CD4-positive, alpha-beta T cell (primary cell): ENCODE measurements at regions not wholly inside any gene's neighbourhood (a gene's known extent, or its start where the extent isn't known, plus 50 kb on each side); places are given as distances from the start of the nearest gene placed in this dataset.

Experiments used
- ATAC-seq: fragments of 200-7000 bp; cut with Tn5 transposase; one replicate; pipeline ENCODE4 v1.10.0; 2022; ENCODE audit warnings: mild to moderate bottlenecking; ENCODE audit not compliant: poor library complexity
- CTCF ChIA-PET: fragments of 350-600 bp; sonication (Branson Sonifier 250); formaldehyde crosslinking; loops from one replicate; lab custom pipeline; 2021; ENCODE audit warnings: antibody characterized with exemption, inconsistent platforms; lab: Charles Lee
- POLR2A ChIA-PET: fragments of 350-600 bp; sonication (Branson Sonifier 250); formaldehyde crosslinking; loops from one replicate; lab custom pipeline; 2021; ENCODE audit warnings: antibody characterized with exemption, inconsistent platforms; lab: Charles Lee
- DNase-seq, 14 experiments: peaks; one replicate each; pipeline ENCODE4 v3.0.0-alpha.2; 2013 to 2020; ENCODE audit warnings: mixed read lengths in 2 of 14
- H3K27ac ChIP-seq, 2 donors: one replicate each; pipeline versions ENCODE4 v1.5.1 to v1.7.0; 2013; ENCODE audit warnings: low read length in 2 of 2, low read depth in 1 of 2, mild to moderate bottlenecking in 1 of 2
- H3K27me3 ChIP-seq, 2 experiments: 1 replicate in 1 of 2; 2 replicates in 1 of 2; pipeline versions ENCODE4 v1.6.1 to v1.7.0; 2013; ENCODE audit warnings: low read length in 2 of 2, control low read depth in 1 of 2, mild to moderate bottlenecking in 1 of 2, moderate library complexity in 1 of 2; ENCODE audit not compliant: insufficient read depth in 2 of 2, control insufficient read depth in 1 of 2
- H3K36me3 ChIP-seq: one replicate; pipeline ENCODE4 v1.6.1; 2013; ENCODE audit warnings: low read length, control low read depth; ENCODE audit not compliant: insufficient read depth
- H3K4me1 ChIP-seq: one replicate; pipeline ENCODE4 v1.6.1; 2013; ENCODE audit warnings: low read length, control low read depth; ENCODE audit not compliant: insufficient read depth
- H3K4me3 ChIP-seq: one replicate; pipeline ENCODE4 v1.5.1; 2013; ENCODE audit warnings: mild to moderate bottlenecking, low read length, moderate library complexity
- H3K9me3 ChIP-seq, 2 experiments: 1 replicate in 1 of 2; 2 replicates in 1 of 2; pipeline versions ENCODE4 v1.6.1 to v1.7.0; 2013; ENCODE audit warnings: low read length in 2 of 2, mild to moderate bottlenecking in 2 of 2, control low read depth in 1 of 2, moderate library complexity in 1 of 2; ENCODE audit not compliant: control insufficient read depth in 1 of 2, insufficient read depth in 1 of 2
- H3K27ac Mint-ChIP-seq: one replicate; pipeline ENCODE4 v1.8.0; 2020; ENCODE audit warnings: mixed read lengths
- H3K27me3 Mint-ChIP-seq: one replicate; pipeline ENCODE4 v1.8.0; 2021; ENCODE audit warnings: mixed read lengths
- H3K36me3 Mint-ChIP-seq: one replicate; pipeline ENCODE4 v1.8.0; 2021; ENCODE audit warnings: low read depth, mixed read lengths
- H3K4me1 Mint-ChIP-seq: one replicate; pipeline ENCODE4 v1.8.0; 2021; ENCODE audit warnings: low read depth, mixed read lengths
- H3K4me3 Mint-ChIP-seq: one replicate; pipeline ENCODE4 v1.8.0; 2020; ENCODE audit warnings: mild to moderate bottlenecking, mixed read lengths
- H3K9me3 Mint-ChIP-seq: one replicate; pipeline ENCODE4 v1.8.0; 2020; ENCODE audit warnings: mixed read lengths
- intact Hi-C, 2 experiments: fragments of 100-400 bp; cut with DNase I in 1 of 2; cut with micrococcal nuclease in 1 of 2; formaldehyde crosslinking; loops; one replicate each; pipeline versions ENCODE4 v1.15.1 to v1.9.0; 2023 to 2025; cut with DNase I, micrococcal nuclease
- TF ChIP-seq, protein P1 (sequence below): fragments of 200-600 bp; IDR thresholded peaks from one replicate; pipeline ENCODE4 v1.8.0; 2022; ENCODE audit warnings: antibody characterized with exemption, mild to moderate bottlenecking

DNA sequence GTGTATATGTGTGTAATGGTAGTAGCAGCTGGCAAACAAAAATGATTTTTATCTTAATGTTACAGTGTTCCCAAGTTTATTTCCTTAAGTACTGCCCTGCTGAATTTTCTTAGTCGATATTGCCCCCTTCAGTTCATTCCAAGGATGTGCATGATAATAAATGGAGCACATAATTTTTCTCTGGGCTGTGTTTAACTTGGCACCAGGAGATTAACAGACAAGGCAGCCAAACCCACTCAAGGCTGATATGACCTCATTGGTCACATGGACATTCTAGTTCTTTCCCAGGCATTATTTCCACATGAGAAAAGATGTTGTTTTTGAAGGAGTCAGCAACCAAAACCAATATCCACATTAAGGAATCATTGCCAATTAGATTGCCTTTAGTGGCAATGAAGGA is 61.8 kb downstream of the COX7C start:
- ATAC-seq, result no peak
- TF ChIP-seq, protein P1, sequence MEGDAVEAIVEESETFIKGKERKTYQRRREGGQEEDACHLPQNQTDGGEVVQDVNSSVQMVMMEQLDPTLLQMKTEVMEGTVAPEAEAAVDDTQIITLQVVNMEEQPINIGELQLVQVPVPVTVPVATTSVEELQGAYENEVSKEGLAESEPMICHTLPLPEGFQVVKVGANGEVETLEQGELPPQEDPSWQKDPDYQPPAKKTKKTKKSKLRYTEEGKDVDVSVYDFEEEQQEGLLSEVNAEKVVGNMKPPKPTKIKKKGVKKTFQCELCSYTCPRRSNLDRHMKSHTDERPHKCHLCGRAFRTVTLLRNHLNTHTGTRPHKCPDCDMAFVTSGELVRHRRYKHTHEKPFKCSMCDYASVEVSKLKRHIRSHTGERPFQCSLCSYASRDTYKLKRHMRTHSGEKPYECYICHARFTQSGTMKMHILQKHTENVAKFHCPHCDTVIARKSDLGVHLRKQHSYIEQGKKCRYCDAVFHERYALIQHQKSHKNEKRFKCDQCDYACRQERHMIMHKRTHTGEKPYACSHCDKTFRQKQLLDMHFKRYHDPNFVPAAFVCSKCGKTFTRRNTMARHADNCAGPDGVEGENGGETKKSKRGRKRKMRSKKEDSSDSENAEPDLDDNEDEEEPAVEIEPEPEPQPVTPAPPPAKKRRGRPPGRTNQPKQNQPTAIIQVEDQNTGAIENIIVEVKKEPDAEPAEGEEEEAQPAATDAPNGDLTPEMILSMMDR, result peak; percentile 60
- intact Hi-C loops, result no loop called here
- no peaks in the 10 kb centered on the region for H3K9me3 Mint-ChIP-seq
- no peaks in the 10 kb centered on the region for H3K36me3 Mint-ChIP-seq
- DNase-seq, result peak in 3 of 14 experiments; percentile 21 to 37 (median 36)
- Histone ChIP-seq H3K4me1 (no peaks in the 10 kb centered on the region), H3K27me3 (no peaks in the 10 kb centered on the region), H3K9me3 (no peaks in the 10 kb centered on the region), H3K27ac (no peak overlapping the region), H3K36me3 (no peaks in the 10 kb centered on the region), H3K4me3 (no peak overlapping the region)
- CTCF ChIA-PET, result interaction anchor here (0.9 kb wide), 1 partner anchor 23 kb away, joined by 4 read pairs; no protein-coding TSS in a partner anchor
- H3K4me1 Mint-ChIP-seq, result no peaks in the 10 kb centered on the region
- H3K4me3 Mint-ChIP-seq, result no peak overlapping the region
- no peak overlapping the region for H3K27ac Mint-ChIP-seq
- H3K27me3 Mint-ChIP-seq, result peaks cover 3% of the 10 kb centered on the region
- POLR2A ChIA-PET, result no interaction called here

DNA sequence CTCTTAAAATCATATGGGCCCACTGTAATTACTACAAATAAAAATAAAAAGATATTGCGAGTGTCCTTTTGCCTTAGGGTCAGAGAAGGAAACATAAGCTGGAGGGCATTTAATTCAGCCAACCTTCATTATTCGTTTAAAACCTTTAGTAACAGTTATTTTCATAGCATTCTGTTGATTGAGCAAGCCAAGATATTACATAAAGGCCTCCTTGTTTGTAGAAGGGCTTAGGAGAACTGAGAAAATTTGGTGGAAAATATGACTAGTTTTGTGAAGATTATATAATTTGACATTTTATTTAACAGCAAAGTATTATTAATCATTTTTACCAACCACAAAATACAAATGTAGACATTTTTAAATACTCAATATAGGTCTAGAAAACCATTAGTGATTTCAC is 62.2 kb downstream of the COX7C start:
- H3K9me3 ChIP-seq, result no peaks in the 10 kb centered on the region
- intact Hi-C loops, result no loop called here
- DNase-seq (no peak), ATAC-seq (no peak)
- POLR2A ChIA-PET, result no interaction called here
- CTCF ChIA-PET, result no interaction called here
- no peaks in the 10 kb centered on the region for H3K9me3 Mint-ChIP-seq
- no peaks in the 10 kb centered on the region for H3K4me1 ChIP-seq
- no peaks in the 10 kb centered on the region for H3K27me3 ChIP-seq
- no peak overlapping the region for H3K4me3 ChIP-seq
- no peaks in the 10 kb centered on the region for H3K36me3 Mint-ChIP-seq
- no peaks in the 10 kb centered on the region for H3K4me1 Mint-ChIP-seq
- H3K27ac Mint-ChIP-seq, result no peak overlapping the region
- no peak overlapping the region for H3K27ac ChIP-seq
- TF ChIP-seq, protein P1, result no peak
- no peak overlapping the region for H3K4me3 Mint-ChIP-seq
- H3K27me3 Mint-ChIP-seq, result peaks cover 7% of the 10 kb centered on the region
- no peaks in the 10 kb centered on the region for H3K36me3 ChIP-seq

DNA sequence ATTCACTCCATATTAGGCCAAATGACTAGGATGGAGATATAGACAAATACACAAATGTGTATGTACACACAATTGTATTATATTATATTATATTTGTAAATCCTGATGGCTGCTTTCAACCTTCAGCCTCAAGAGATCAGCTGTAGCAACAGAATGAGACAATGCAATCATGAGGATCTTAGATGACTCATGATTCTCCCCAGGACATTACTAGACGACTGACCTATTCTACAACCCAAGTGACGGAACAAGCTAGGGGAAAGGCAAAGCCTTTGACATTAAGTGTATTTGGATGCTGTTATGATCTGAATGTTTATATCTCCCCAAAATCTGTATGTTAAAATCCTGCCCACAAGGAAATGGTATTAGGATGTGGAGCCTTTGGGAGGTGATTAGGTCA is 66.5 kb downstream of the COX7C start:
- POLR2A ChIA-PET, result no interaction called here
- no peak for ATAC-seq
- no peaks in the 10 kb centered on the region for H3K9me3 Mint-ChIP-seq

More for the DNA sequence above, 66.5 kb downstream of the COX7C start:
- Mint-ChIP-seq H3K27ac (no peak overlapping the region), H3K27me3 (peaks cover 7% of the 10 kb centered on the region), H3K4me3 (no peak overlapping the region), H3K4me1 (no peaks in the 10 kb centered on the region), H3K36me3 (no peaks in the 10 kb centered on the region)
- Histone ChIP-seq H3K27me3 (no peaks in the 10 kb centered on the region), H3K4me3 (no peak overlapping the region), H3K4me1 (no peaks in the 10 kb centered on the region), H3K27ac (no peak overlapping the region), H3K36me3 (no peaks in the 10 kb centered on the region), H3K9me3 (no peaks in the 10 kb centered on the region)
- intact Hi-C loops, result no loop called here
- CTCF ChIA-PET, result interaction anchor here (1.2 kb wide), 1 partner anchor 18 kb away, joined by 4 read pairs; no protein-coding TSS in a partner anchor
- DNase-seq, result no peak
- TF ChIP-seq, protein P1, result no peak
